ENCODE measurements at regions not wholly inside any gene's neighbourhood (a gene's known extent, or its start where the extent isn't known, plus 50 kb on each side); places are given as distances from the start of the nearest gene placed in this dataset.
"Not testable (repeated sequence)": the region's sequence is repeated elsewhere in the genome, so short reads cannot be mapped to it uniquely, and the experiment has no call there.

DNA sequence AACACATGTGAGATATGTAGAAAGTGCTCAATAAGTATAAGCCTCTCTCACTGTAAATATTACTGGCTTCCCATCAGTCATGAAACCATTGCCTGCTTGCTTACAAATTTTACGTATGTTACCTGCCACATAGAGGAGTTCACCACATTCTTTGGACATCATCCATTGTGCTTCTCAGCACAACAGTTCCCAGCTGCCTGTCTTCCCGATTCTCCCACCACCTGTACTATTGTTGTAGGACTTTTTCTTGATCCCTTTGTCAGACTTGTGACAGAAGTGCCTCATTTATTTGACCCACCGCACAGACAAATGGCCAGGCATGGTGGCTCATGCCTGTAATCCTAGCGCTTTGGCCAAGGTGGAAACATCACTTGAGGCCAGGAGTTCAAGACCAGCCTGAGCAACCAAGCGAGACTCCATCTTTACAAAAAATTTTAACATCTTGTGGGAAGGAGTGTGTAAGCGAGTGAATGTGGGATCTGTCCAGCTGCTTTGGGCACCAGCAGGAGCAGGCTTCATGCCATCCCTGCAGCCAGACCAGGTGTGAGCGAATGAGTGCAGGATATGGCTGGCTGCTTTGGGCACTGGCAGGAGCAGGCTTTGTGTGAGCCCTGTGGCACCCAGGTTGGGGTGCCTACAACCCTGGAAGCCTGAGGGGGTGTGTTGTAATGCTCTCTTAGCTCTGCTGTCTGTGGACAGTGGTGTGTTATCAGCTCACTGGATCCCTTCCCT lies 139.9 kb upstream of the ELL2 start:
- no peak for DNase-seq (ENCODE audit: low spot score)

DNA sequence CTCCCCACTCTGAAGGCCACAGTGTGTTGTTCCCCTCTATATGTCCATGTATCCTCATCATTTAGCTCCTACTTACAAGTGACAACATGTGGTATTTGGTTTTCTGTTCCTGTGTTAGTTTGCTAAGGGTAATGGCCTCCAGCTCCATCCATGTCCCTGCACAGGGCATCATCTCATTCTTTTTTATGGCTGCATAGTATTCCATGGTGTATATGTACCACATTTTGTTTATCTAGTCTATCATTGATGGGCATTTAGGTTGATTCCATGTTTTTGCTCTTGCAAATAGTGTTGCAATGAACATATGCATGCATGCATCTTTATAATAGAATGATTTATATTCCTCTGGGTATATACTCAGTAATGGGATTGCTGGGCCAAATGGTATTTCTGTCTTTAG lies 135.8 kb upstream of the ELL2 start:
- not testable (repeated sequence) for DNase-seq (ENCODE audit: low spot score)

DNA sequence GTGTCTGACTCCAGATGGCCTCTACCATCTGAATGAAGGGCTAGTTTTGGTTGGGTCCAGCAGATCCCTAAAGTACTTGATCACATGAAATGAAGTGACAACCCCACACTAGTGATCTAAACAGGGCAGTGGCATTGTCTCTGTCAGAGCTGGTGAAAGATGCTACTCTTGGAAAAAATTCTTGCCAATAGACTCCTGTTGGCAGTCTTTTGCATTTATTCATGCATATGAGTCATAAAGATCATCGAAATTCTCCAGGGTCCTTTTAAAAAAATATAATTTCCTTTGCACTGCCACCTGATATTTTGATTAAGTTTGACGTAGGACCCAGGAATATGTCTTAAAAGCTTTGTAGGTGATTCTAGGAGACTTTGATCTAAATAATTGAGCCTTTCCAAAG lies 135.1 kb upstream of the ELL2 start:
- DNase-seq (ENCODE audit: low spot score) = no peak

DNA sequence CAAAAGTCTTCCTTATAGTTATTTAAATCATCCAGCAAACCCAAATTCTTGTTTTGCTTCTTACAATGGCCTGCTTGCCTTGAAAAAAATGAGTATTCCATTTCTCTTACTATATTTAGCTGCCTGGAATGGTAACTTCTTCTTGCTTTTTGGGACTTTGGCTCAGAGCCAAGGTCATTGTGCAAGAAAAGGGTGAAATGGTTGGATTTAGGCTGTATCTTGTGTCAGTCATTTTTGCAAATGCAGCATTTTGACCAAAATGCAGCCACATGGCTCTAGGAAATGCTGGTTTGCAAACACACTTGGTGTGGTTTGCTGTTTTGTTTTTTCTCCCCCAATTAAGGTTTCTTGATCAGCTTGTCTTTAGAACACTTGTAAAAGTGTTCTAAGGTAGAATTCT lies 133.3 kb upstream of the ELL2 start:
- no peak for DNase-seq (ENCODE audit: low spot score)

DNA sequence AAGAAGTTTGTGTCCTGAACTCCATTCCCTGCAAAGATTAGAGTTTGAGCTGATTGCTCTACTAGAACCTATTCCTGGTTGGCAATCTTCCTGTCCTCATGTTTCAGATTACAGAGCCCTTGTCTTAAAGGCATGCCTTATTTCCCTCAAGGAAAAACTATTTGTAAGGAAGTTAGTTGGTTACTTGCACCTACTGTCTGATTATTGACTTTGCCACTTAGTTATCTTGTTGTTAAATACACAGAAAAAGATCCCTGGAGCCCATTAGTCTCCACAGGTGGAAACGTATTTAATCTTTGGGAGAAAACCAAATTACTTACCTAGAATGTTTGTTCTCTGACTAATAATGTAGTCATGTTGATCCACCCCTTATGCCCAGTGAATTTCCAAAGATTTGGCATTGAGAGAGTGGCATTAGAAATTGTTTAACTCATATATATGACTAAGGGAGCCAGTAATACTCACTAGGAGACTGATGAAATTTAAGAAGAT lies 132.3 kb upstream of the ELL2 start:
- no peak for DNase-seq (ENCODE audit: low spot score)

DNA sequence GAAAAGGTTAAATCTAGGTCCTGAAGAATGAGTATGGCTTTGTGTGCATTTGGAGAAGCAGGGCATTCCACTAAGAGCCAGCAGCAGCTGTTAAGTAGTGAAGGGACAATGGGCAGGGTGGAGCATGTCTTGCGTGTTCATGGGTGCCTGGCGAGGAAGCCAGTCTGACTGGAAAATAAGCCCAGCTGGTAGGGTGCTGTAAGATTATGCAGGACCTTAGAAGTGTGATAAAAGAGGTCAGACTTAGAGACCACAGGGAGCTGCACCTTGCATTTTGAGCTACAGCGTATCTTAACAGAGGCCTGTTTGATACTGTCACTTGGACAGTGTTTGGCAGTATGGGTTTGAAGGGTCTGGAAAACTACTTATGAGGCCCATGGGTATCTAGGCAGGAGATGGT lies 131.7 kb upstream of the ELL2 start:
- DNase-seq (ENCODE audit: low spot score) = no peak

DNA sequence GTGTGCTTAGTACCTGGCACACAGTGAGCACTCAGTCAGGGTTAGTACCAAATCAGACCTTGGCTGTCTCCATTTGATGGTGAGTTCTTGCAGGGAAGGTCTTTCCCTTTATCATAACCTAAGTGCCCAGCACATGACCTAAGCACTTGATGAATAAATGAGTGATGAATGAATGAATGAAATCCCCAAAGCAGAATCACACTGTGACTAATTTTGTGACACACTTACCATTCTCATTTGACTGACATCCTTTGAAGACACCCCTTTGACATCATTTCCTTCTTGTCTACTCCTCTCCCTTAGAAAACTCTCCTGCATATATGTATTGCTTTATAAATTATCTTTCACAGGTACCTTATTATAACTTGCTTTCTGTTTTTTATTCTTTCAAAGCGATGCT lies 130.2 kb upstream of the ELL2 start:
- no peak for DNase-seq (ENCODE audit: low spot score)

DNA sequence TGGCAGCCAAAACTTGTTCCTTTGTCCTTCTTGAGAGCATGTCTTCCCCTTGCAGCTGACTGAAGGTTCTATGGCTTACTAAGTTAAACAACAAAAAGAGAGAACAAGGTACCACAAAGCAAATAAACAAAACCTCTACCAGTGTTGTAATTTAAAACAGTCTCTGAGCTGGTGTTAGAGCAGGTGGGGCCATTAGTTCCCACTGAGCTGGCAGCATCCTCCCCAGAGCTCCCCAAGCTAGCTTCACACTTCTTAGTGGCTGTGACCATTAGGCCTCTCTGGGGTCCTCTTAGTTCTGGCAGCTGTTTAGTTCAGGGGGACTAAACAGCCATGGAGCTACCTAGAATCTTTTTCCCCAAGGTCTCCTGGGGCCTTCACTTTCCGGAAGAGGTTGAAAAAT lies 128.6 kb upstream of the ELL2 start:
- no peak for DNase-seq (ENCODE audit: low spot score)

DNA sequence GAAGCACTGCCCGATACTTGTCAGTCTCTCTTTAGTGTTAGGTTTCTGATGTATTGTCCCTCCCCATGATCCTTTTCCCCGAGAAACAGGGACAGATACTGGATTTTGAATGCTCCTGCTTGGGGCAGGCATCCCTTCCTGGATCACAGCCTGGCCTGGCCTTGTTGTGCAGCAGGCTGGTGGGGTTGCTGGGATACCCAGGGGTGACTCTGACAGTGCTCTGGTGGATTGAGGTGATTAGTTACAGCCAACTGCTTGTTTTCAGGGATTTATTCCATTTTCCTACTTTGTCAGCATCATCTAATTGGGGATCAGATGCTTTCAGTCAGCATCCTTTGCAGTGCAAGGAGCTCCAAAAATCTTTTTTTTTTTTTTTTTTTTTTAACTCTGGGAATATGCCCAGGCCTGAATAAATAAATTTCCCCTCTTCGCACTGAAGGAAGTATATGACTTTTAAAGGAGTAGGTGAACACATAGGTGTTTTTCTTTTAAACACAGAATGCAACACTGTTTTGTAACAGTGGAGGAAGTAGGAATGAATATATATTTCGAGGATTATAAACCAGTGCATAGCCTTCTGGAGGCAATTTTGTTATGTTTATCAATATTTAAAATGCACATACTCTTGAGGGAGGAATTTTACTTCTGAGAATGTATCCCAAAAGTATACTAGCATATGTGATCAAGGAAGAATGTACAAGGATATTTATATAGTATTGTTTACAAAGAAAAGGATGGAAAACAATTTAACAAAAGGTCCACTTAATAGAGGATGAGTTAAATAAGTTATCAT lies 127.3 kb upstream of the ELL2 start:
- no peak for DNase-seq (ENCODE audit: low spot score)

DNA sequence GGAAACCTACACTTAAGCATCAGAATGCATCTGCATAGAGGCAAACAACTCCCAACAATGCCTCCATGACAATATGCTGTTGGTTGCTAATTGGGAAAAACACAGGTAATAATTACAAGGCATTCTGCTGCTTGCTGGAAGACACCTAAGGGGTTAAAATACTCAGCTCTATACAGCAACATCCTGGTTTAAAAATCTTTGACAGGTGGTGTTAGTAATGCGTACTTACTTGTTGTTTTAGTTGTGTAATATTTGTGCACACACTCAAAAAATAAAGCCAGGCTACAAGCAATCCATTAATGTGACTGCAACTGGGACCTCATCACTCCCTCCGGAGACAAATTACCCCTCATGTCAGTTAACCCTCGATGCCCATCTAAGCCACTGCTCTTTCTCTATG lies 126.3 kb upstream of the ELL2 start:
- DNase-seq (ENCODE audit: low spot score) = no peak

DNA sequence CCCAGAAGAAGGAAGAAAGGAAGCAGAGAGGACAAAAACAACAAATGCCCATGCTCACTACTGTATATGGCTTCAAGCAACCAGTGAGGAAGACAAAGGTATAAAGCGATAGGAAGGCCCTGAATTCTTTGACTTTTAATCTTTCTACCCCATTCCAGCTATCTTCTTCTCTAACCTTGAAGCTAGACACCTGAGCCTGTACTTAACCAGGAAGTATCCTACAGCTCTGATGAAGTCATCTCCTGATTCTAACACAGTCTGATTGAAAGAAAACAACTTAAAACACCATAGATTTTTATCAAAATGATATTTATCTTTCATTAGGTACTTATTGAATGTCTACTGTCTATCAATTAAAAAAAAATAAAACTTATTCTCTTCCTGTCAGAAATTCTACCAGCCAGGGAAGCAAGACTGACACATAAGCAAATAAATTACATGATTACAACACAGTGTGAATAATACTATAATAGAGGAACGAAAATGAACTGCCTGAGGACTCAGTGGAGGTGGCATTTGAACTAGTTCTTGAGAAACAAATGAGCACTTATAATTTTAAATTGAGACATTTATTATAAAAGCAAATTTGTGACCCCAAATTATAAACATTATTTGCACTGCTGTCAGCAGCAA lies 123.3 kb upstream of the ELL2 start:
- no peak for DNase-seq (ENCODE audit: low spot score)

DNA sequence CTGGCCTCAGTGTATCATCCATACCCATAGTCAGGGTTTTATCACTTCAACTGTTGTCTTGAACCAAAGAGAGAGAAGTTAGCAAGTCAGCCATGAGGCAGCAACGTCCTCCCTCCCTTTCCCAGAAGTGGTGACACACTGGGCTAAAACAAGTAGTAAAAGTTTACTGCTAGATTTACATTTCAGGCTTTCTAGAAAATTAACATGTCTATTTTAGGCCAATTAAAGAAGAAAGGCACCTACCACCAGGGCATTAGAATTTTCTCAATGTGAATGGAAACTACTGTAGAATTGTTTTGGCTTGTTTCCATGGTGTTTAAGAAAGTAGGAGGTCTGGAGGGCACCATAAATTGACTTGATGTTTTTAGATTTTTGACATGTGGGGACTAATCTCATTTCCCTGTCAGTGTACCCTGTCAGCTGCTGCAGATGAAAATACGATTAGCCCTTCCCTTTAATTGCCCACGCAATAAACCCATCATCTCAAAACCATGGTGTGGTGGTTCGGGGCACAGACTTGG lies 121.8 kb upstream of the ELL2 start:
- DNase-seq (ENCODE audit: low spot score) = no peak

DNA sequence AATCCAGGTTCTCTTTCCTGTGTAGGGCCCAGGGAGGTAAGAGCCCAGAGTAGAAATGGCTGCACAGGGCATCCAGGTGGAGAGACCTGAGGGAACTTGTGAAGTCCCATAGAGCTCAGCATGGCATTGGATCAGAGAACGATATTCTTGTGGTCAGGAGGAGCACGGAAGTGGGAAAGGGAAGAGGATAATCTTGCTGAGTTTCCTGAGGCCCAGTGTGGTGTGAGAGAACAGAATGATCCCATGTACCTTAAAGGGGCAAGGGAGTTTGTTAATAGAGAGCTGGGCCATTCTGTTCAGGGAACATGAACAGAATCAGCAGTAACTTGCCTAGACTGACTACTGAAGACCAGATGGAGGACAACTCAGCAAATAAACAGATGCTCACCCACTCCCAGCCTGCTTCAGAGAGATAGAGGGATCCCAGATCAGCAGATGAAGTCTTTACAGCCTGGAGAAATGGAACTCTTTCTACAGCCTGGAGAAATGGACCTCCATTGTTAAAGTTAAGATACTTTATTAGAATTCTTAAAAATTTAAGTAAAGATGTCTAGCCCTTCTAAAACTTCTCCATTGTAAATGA lies 119.7 kb upstream of the ELL2 start:
- DNase-seq (ENCODE audit: low spot score) = no peak

DNA sequence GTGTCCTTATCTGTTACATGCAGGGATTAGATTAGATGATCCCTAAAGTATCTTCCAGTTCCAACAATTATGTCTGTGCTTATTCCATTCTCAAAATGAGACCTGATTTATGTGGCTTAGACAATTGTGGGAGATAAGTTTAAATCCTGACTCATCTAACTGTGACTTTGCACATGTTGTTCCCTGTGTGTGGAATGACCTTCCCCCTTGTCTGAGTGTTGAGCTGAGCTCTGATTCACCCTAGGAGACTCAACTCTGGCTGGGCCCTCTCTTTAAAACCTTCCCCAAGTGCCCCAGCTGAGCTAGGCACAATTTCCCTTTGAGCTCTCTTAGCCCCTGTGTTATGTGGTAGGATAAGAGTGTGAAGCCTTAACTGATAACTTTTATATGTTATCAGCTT lies 118.9 kb upstream of the ELL2 start:
- no peak for DNase-seq (ENCODE audit: low spot score)

DNA sequence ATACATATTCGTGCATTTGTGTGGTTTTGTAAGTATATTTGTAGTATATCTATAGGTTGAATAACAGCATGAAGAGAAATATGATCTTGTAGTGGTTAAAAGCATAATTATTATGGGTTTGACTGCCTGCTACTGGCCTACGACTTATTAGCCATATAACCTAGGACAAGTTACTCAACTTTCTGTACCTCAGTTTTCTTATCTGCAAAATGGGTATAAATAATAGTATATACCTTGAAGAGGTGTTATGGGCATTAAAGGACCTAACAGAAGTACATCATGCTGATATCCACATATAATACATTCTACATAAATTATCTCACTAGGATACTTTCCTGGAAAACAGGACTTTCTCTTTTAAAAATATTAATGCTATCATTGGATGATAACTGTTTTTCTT lies 118.3 kb upstream of the ELL2 start:
- DNase-seq (ENCODE audit: low spot score) = no peak

DNA sequence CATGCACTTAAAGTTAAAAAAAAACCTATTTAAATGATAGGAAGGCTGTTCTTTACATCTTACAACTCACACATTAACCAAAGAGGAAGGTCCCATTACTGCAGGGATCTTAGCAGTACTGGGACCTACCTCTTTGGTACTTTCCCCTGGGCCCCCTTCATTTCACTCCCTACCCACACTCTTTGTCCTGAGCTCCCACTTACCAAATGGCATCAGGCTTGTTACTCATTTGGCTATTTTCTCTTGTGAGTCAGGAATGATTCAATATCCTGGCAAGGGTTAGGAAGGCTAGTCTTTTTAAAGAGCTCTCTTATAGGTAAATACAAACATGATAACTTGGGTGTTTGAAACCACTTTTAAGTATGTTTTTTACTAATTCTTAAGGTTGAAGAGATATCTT lies 117.4 kb upstream of the ELL2 start:
- no peak for DNase-seq (ENCODE audit: low spot score)

DNA sequence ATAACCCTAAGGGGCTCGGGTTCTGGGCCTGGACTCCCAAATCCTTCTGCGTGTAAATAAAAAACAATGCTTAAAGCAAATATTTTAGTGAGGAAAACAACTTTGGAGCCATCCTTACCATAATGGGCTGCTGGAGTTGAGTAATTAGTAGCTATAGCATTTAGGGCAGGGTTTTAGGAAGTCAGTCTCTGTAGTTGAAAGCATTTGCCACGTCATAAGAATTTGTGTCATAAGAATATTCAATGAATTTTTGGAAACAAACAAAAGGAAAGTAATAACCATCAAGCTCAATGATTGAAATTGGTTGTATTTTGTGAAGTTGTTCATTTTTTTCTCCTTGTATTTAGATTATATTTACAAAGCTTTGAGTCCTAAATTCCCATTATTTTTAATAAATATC lies 114.8 kb upstream of the ELL2 start:
- DNase-seq (ENCODE audit: low spot score) = no peak

DNA sequence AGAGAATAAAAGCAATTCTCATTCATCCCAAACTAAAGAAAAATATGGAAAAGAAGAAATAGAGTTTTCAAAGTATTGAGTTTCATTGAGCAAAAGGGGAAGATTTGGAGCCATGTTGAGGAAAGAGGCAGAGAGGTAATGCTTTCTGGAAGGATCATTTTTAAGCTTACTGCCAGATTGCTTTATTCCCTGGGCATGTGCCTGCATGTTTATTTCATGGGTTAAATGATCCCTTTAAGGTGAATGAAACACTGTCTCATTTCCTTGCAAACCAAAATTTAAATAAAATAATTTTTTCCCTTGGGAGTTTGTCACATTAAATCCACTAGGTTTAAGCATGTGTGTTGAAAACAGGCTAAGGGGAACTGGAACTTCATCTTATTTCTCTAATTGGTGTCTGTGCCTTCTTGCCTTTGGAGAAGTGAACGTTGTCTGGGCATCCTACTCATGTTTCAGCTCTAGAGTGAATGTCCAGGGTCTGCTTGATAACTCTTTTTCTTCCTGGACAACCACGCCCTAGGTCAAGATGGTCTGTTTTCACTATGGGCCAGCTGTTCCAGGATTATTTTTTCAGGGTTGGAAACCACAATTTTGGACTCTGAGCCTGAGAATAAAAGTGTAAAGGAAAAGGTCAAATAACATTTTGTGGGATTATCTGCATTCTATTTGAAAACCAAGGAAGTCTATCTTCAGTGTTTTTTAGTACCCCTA lies 114.1 kb upstream of the ELL2 start:
- DNase-seq (ENCODE audit: low spot score) = no peak

DNA sequence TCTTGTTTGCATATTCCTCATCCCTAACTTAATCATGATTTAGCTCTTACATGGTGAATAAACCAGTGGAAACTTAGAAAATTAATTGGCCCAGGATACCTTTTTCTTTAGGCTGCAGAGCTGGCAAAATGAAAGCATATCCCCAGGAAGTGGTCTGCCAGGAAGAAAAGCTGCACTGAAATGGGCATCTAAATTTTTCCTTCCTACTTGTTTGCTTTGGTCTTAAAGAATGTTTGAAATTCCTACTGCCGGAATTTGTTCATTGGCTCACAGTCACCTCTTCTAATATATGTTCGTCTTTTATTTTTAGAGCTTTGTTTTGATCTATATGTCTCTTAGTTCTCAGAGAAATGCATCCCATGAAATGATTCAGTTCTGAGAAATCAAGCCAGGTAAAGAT lies 113.2 kb upstream of the ELL2 start:
- DNase-seq (ENCODE audit: low spot score) = no peak

DNA sequence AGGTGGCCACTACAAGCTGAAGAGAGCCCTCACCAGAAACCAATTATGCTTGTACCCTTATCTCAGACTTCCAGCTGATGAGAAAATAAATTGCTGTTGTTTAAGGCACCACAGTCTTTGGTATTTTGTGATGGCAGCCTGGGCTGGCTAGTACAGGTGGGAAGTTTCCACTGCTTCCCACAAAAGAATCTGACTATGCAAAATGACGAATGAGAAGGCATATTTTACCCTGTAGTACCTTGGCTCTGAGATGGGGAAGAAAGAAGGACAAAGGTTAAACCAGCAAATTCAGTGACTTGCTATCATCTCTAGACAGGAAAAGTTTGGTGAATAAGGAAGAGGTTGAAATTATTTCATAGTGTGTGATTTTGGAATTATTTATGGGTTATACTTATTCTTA lies 112.8 kb upstream of the ELL2 start:
- no peak for DNase-seq (ENCODE audit: low spot score)

DNA sequence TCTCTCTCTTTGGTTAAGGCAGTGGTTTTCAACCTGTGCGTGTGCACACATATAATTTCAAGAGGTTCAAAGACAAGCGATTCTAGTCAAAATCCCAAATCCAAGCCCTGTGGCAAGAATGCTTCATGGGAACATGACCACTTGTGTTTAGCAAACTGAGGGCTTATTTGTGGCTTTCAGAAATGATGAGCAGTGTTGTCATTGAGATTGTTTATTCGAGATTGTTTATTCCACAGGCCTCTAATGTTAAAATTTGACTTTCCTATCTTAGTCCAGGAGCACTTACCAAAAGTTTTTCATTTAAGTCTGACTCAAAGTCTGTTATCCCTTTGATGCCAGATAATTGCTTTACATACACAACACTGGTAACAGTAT lies 111.1 kb upstream of the ELL2 start:
- no peak for DNase-seq (ENCODE audit: low spot score)

All from left forelimb (tissue), 1 donor.